PC-9 (cell line): ENCODE measurements at regions not wholly inside any gene's neighbourhood (a gene's known extent, or its start where the extent isn't known, plus 50 kb on each side); places are given as distances from the start of the nearest gene placed in this dataset.

Experiments
- BruUV-seq: library from RNA; stranded (reverse); fragments of 400-500 nt; replicated peaks from 2 replicates; lab custom pipeline; 2021; lab: Mats Ljungman, UMichigan
- CTCF ChIA-PET: fragments of 300-600 bp; sonication (Branson Sonifier 250); formaldehyde crosslinking; loops from one replicate; lab custom pipeline; 2022; ENCODE audit warnings: antibody characterized with exemption; lab: Charles Lee
- POLR2A ChIA-PET: fragments of 300-600 bp; sonication (Branson Sonifier 250); formaldehyde crosslinking; loops from one replicate; lab custom pipeline; 2022; ENCODE audit warnings: antibody characterized with exemption; ENCODE audit not compliant: unreplicated experiment; lab: Charles Lee
- DNase-seq, 2 experiments: peaks; one replicate each; pipeline versions ENCODE4 v3.0.0 to v3.0.0-alpha.2; 2015 to 2022; ENCODE audit warnings: mixed read lengths in 1 of 2
- H2AFZ ChIP-seq: fragments of 200-600 bp; sonication (generic); 2 replicates; pipeline ENCODE4 v1.8.1; 2017; ENCODE audit warnings: antibody characterized with exemption
- H3F3A ChIP-seq: fragments of 200-600 bp; sonication (generic); 2 replicates; pipeline ENCODE4 v1.8.1; 2017; ENCODE audit warnings: antibody characterized with exemption, mild to moderate bottlenecking, low read depth; ENCODE audit not compliant: insufficient read depth
- H3K27ac ChIP-seq: fragments of 200-600 bp; sonication (generic); 2 replicates; pipeline ENCODE4 v1.6.1; 2016; ENCODE audit warnings: mixed run types
- H3K27me3 ChIP-seq: fragments of 200-600 bp; sonication (generic); 2 replicates; pipeline ENCODE4 v1.6.1; 2016; ENCODE audit warnings: low read depth, mixed run types; ENCODE audit not compliant: insufficient read depth
- H3K36me3 ChIP-seq: fragments of 200-600 bp; sonication (generic); 2 replicates; pipeline ENCODE4 v1.6.1; 2016; ENCODE audit warnings: low read depth, mixed run types
- H3K4me1 ChIP-seq: fragments of 200-600 bp; sonication (generic); replicated peaks from 2 replicates; pipeline ENCODE4 v1.6.1; 2016; ENCODE audit warnings: mixed run types; ENCODE audit not compliant: insufficient read depth
- H3K4me2 ChIP-seq: fragments of 200-600 bp; sonication (generic); 2 replicates; pipeline ENCODE4 v1.6.1; 2017; ENCODE audit warnings: mixed run types
- H3K4me3 ChIP-seq: fragments of 200-600 bp; sonication (generic); 2 replicates; pipeline ENCODE4 v1.6.1; 2016; ENCODE audit warnings: mixed run types
- H3K79me2 ChIP-seq: fragments of 200-600 bp; sonication (generic); 2 replicates; pipeline ENCODE4 v1.6.1; 2017; ENCODE audit warnings: low read depth, mixed run types
- H3K9me2 ChIP-seq: fragments of 200-600 bp; sonication (generic); 2 replicates; pipeline ENCODE4 v1.8.1; 2017; ENCODE audit warnings: mild to moderate bottlenecking; ENCODE audit not compliant: insufficient read depth
- H3K9me3 ChIP-seq: fragments of 200-600 bp; sonication (generic); 2 replicates; pipeline ENCODE4 v1.8.1; 2016; ENCODE audit warnings: low read depth; ENCODE audit not compliant: insufficient read depth
- H4K20me1 ChIP-seq: fragments of 200-600 bp; sonication (generic); 2 replicates; pipeline ENCODE4 v1.8.1; 2017; ENCODE audit not compliant: insufficient read depth
- EZH2 ChIP-seq: fragments of 200-600 bp; sonication (generic); IDR thresholded peaks from 2 replicates; pipeline ENCODE4 v1.8.0; 2017; ENCODE audit warnings: antibody characterized with exemption, low read depth
- intact Hi-C: fragments of 100-400 bp; cut with micrococcal nuclease; formaldehyde crosslinking; loops from one replicate; pipeline ENCODE4 v1.10.0; 2022; ENCODE audit not compliant: unreplicated experiment
- TF ChIP-seq, protein P1 (sequence below): fragments of 200-600 bp; sonication (generic); conservative IDR thresholded peaks from 2 replicates; pipeline ENCODE4 v1.6.1; 2017; ENCODE audit warnings: mixed run types, antibody characterized with exemption, mild to moderate bottlenecking, moderate library complexity

DNA sequence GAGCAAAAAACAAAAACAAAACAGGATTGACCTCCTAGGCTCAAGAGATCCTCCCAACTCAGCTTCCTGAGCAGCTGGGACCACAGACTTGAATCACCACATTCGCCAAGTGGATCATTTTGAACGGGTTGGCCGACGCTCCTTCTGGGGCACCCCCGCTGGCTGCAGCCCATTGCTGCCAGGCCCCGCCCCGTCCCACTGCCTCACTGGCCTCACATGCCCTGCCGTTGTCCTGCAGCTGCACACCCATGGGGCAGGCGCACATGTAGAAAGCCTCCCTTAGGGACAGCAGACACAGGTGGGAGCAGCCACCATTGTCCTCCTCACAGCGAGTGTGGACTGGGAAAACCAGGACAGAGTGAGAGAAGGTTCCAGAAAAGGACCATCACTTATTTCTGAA is 154.5 kb downstream of the CRYBB2 start:
- Histone ChIP-seq H3K4me2 (no peak overlapping the region), H4K20me1 (0 out of 2 replicates have a peak, but pooled peaks cover 4% of the 10 kb centered on the region), H3F3A (no peaks in the 10 kb centered on the region), H3K4me1 (no peaks in the 10 kb centered on the region), H3K36me3 (no peaks in the 10 kb centered on the region), H2AFZ (no peak overlapping the region), H3K79me2 (no peaks in the 10 kb centered on the region), H3K4me3 (no peak overlapping the region), H3K27ac (no peak overlapping the region), H3K27me3 (no peaks in the 10 kb centered on the region), H3K9me2 (no peaks in the 10 kb centered on the region), H3K9me3 (no peaks in the 10 kb centered on the region)
- intact Hi-C loops = no loop called here
- no TSS peak for BruUV-seq
- CTCF ChIA-PET = no interaction called here
- no peak for DNase-seq
- TF ChIP-seq, protein P1, sequence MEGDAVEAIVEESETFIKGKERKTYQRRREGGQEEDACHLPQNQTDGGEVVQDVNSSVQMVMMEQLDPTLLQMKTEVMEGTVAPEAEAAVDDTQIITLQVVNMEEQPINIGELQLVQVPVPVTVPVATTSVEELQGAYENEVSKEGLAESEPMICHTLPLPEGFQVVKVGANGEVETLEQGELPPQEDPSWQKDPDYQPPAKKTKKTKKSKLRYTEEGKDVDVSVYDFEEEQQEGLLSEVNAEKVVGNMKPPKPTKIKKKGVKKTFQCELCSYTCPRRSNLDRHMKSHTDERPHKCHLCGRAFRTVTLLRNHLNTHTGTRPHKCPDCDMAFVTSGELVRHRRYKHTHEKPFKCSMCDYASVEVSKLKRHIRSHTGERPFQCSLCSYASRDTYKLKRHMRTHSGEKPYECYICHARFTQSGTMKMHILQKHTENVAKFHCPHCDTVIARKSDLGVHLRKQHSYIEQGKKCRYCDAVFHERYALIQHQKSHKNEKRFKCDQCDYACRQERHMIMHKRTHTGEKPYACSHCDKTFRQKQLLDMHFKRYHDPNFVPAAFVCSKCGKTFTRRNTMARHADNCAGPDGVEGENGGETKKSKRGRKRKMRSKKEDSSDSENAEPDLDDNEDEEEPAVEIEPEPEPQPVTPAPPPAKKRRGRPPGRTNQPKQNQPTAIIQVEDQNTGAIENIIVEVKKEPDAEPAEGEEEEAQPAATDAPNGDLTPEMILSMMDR = no peak
- TF ChIP-seq EZH2 = no peak
- POLR2A ChIA-PET = no interaction called here

DNA sequence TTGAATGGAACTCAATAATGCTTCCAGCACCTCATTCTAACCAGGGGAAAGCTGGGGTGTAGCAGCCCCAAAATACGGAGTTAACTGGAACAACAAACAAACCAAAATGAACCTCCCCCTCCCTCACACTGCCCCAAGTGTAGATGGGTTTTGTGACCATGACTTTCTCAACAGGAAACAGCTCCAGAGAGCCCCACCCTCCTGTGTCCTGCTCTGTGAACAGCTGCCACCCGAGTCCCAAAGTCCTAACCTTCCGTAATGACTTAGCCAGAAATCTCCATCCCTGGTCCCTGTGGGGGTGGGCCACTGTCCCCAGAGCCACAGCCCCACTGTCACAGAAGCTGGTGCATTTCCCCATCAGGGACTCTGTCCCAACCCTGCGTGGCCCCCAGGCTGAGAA is 155.4 kb downstream of the CRYBB2 start:
- Histone ChIP-seq H3K27ac (no peak overlapping the region), H3K4me3 (no peak overlapping the region), H3K4me1 (no peaks in the 10 kb centered on the region), H3K27me3 (no peaks in the 10 kb centered on the region), H3K9me3 (no peaks in the 10 kb centered on the region), H3K36me3 (no peaks in the 10 kb centered on the region), H3K79me2 (no peaks in the 10 kb centered on the region), H4K20me1 (0 out of 2 replicates have a peak, but pooled peaks cover 4% of the 10 kb centered on the region), H3K4me2 (no peak overlapping the region), H3K9me2 (no peaks in the 10 kb centered on the region), H2AFZ (no peak overlapping the region), H3F3A (no peaks in the 10 kb centered on the region)
- ChIA-PET POLR2A (no interaction called here), CTCF (no interaction called here)
- intact Hi-C loops = no loop called here
- DNase-seq = no peak
- TF ChIP-seq, protein P1 = no peak
- no peak for TF ChIP-seq EZH2
- no TSS peak for BruUV-seq

DNA sequence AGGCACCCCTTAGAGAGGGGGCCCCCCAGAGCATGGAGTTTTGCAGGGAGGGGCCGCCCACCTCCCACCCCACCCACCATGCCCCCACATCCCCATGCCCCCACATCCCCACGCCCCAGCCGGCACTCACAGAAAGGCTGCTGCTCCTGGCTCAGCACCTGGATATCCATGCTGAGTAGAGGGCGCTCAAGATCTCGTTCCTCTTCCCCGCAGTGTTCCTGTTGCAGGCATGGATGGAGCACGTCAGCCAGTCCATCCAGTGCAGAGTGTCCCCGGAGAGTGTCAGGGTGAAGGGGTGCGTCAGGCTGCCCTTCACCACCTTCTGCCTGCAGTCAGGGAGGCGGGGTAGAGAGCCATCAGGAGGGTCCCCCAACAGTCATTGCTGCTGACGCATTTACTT is 156.2 kb downstream of the CRYBB2 start:
- H3K4me2 ChIP-seq = no peak overlapping the region
- H2AFZ ChIP-seq = no peak overlapping the region
- H3K9me3 ChIP-seq = no peaks in the 10 kb centered on the region
- intact Hi-C loops = no loop called here
- no peak overlapping the region for H3K4me3 ChIP-seq
- no peaks in the 10 kb centered on the region for H3K36me3 ChIP-seq
- ChIA-PET CTCF (no interaction called here), POLR2A (no interaction called here)
- no peak for TF ChIP-seq EZH2
- TF ChIP-seq, protein P1 = no peak
- H3K9me2 ChIP-seq = no peaks in the 10 kb centered on the region
- no peaks in the 10 kb centered on the region for H3K4me1 ChIP-seq
- 0 out of 2 replicates have a peak, but pooled peaks cover 4% of the 10 kb centered on the region for H4K20me1 ChIP-seq
- no TSS peak for BruUV-seq
- DNase-seq = no peak
- no peaks in the 10 kb centered on the region for H3K79me2 ChIP-seq
- no peak overlapping the region for H3K27ac ChIP-seq
- no peaks in the 10 kb centered on the region for H3K27me3 ChIP-seq
- H3F3A ChIP-seq = no peaks in the 10 kb centered on the region
